DND-41 (cell line): ENCODE measurements at regions not wholly inside any gene's neighbourhood (a gene's known extent, or its start where the extent isn't known, plus 50 kb on each side); places are given as distances from the start of the nearest gene placed in this dataset.

Experiments used
- EZH2 ChIP-seq: IDR thresholded peaks from 3 replicates; pipeline ENCODE4 v1.6.1; 2012; ENCODE audit warnings: borderline replicate concordance, low read depth, mild to moderate bottlenecking, moderate library complexity, low read length, inconsistent platforms; ENCODE audit not compliant: severe bottlenecking
- TF ChIP-seq, protein P1 (sequence below): IDR thresholded peaks from 2 replicates; pipeline ENCODE4 v1.5.1; 2012; ENCODE audit warnings: borderline replicate concordance, low read length, moderate library complexity, mild to moderate bottlenecking; ENCODE audit not compliant: poor library complexity, severe bottlenecking; ENCODE audit errors: extremely low read depth

DNA sequence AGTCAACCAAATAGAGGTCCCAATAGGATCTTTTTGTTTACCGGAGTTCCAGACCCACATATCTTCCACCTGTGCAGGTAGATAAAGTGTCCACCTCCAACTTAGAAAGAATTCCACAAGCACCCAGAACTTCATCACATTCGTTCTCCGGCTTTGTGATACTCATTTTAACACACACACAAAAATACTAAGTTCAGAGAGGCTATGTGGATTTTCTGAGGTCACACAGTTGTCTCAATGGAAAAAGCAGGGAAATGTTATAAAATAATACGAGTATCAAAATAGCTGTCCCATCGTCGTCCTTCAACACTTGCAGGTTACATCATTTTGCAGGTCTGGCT lies 137.5 kb downstream of the TMCO5A start:
- TF ChIP-seq, protein P1, sequence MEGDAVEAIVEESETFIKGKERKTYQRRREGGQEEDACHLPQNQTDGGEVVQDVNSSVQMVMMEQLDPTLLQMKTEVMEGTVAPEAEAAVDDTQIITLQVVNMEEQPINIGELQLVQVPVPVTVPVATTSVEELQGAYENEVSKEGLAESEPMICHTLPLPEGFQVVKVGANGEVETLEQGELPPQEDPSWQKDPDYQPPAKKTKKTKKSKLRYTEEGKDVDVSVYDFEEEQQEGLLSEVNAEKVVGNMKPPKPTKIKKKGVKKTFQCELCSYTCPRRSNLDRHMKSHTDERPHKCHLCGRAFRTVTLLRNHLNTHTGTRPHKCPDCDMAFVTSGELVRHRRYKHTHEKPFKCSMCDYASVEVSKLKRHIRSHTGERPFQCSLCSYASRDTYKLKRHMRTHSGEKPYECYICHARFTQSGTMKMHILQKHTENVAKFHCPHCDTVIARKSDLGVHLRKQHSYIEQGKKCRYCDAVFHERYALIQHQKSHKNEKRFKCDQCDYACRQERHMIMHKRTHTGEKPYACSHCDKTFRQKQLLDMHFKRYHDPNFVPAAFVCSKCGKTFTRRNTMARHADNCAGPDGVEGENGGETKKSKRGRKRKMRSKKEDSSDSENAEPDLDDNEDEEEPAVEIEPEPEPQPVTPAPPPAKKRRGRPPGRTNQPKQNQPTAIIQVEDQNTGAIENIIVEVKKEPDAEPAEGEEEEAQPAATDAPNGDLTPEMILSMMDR, result no peak
- TF ChIP-seq EZH2, result no peak
